OCI-LY3 (cell line): ENCODE measurements at regions not wholly inside any gene's neighbourhood (a gene's known extent, or its start where the extent isn't known, plus 50 kb on each side); places are given as distances from the start of the nearest gene placed in this dataset.

Experiments used
- H2AFZ ChIP-seq: fragments of 200-600, 300-600 bp; shearing (Covaris generic); 2 replicates; pipeline ENCODE4 v1.6.0; 2014; ENCODE audit warnings: antibody characterized with exemption, low read depth, low read length
- H3K27ac ChIP-seq: fragments of 200-600, 300-600 bp; sonication (generic); 2 replicates; pipeline ENCODE4 v1.5.1; 2014; ENCODE audit warnings: mild to moderate bottlenecking, low read length, moderate library complexity, mixed read lengths
- H3K27me3 ChIP-seq: fragments of 200-600, 300-600 bp; sonication (generic); 2 replicates; pipeline ENCODE4 v1.6.1; 2014; ENCODE audit warnings: low read depth, low read length, mixed read lengths
- H3K36me3 ChIP-seq: fragments of 200-600, 300-600 bp; sonication (generic); replicated peaks from 2 replicates; pipeline ENCODE3; 2014; ENCODE audit warnings: low read depth, low read length, mixed read lengths
- H3K4me1 ChIP-seq: fragments of 300-600, 200-600 bp; sonication (generic); 2 replicates; pipeline ENCODE4 v1.6.1; 2014; ENCODE audit warnings: low read length, mixed read lengths
- H3K4me2 ChIP-seq: fragments of 200-600, 300-600 bp; sonication (generic); 2 replicates; pipeline ENCODE4 v1.6.1; 2014; ENCODE audit warnings: low read length, mixed read lengths
- H3K4me3 ChIP-seq: fragments of 300-600, 200-600 bp; sonication (generic); 2 replicates; pipeline ENCODE4 v1.5.1; 2014; ENCODE audit warnings: antibody characterized with exemption, mild to moderate bottlenecking, low read length, moderate library complexity
- H3K79me2 ChIP-seq: fragments of 300-600, 200-600 bp; shearing (Covaris generic); 2 replicates; pipeline ENCODE4 v1.6.1; 2014; ENCODE audit warnings: mild to moderate bottlenecking, low read length, mixed read lengths
- H3K9ac ChIP-seq: fragments of 300-600, 200-600 bp; shearing (Covaris generic); 2 replicates; pipeline ENCODE4 v1.6.0; 2014; ENCODE audit warnings: mild to moderate bottlenecking, low read length, moderate library complexity
- H3K9me3 ChIP-seq: fragments of 200-600, 300-600 bp; shearing (Covaris generic); 2 replicates; pipeline ENCODE4 v1.6.1; 2014; ENCODE audit warnings: low read length, mixed read lengths; ENCODE audit not compliant: insufficient read depth
- H4K20me1 ChIP-seq: fragments of 200-600, 300-600 bp; sonication (generic); 2 replicates; pipeline ENCODE4 v1.6.1; 2016; ENCODE audit warnings: low read length, mixed read lengths; ENCODE audit not compliant: insufficient read depth
- CTCF ChIP-seq: fragments of 200-600, 300-600 bp; sonication (generic); IDR thresholded peaks from 2 replicates; pipeline ENCODE4 v1.5.1; 2014; ENCODE audit warnings: antibody characterized with exemption, low read length, low read depth
- EZH2phosphoT487 ChIP-seq: fragments of 200-600 bp; shearing (Covaris generic); IDR thresholded peaks from 2 replicates; pipeline ENCODE4 v1.6.1; 2018; ENCODE audit warnings: antibody characterized with exemption, mixed run types, low read depth

- Histone ChIP-seq H2AFZ (no peak overlapping the region), H4K20me1 (no peaks in the 10 kb centered on the region), H3K79me2 (no peaks in the 10 kb centered on the region), H3K4me3 (no peak overlapping the region), H3K4me2 (no peak overlapping the region), H3K27me3 (no peaks in the 10 kb centered on the region), H3K27ac (no peak overlapping the region), H3K36me3 (no peaks in the 10 kb centered on the region), H3K9ac (no peak overlapping the region), H3K9me3 (no peaks in the 10 kb centered on the region), H3K4me1 (no peaks in the 10 kb centered on the region)
- TF ChIP-seq CTCF (no peak), EZH2phosphoT487 (no peak)
Observed at GRCh38 chr21:31530897-31531705, 128.4 kb upstream of the SOD1 start.

GRCh38 chr21:31530364-31530763 is 129.1 kb upstream of the SOD1 start:
- Histone ChIP-seq H4K20me1 (no peaks in the 10 kb centered on the region), H3K4me3 (no peak overlapping the region), H3K27me3 (no peaks in the 10 kb centered on the region), H2AFZ (no peak overlapping the region), H3K4me1 (no peaks in the 10 kb centered on the region), H3K9ac (no peak overlapping the region), H3K27ac (no peak overlapping the region), H3K9me3 (no peaks in the 10 kb centered on the region), H3K4me2 (no peak overlapping the region), H3K36me3 (no peaks in the 10 kb centered on the region), H3K79me2 (no peaks in the 10 kb centered on the region)
- no peak for TF ChIP-seq EZH2phosphoT487
- no peak for TF ChIP-seq CTCF

GRCh38 chr21:31529406-31529805 is 130.1 kb upstream of the SOD1 start:
- no peak for TF ChIP-seq CTCF
- TF ChIP-seq EZH2phosphoT487 = no peak
- H3K4me3 ChIP-seq = no peak overlapping the region
- H3K9me3 ChIP-seq = no peaks in the 10 kb centered on the region
- no peaks in the 10 kb centered on the region for H3K79me2 ChIP-seq
- H3K9ac ChIP-seq = no peak overlapping the region
- no peaks in the 10 kb centered on the region for H3K36me3 ChIP-seq
- H3K4me1 ChIP-seq = no peaks in the 10 kb centered on the region
- no peaks in the 10 kb centered on the region for H4K20me1 ChIP-seq
- no peak overlapping the region for H3K27ac ChIP-seq
- no peak overlapping the region for H2AFZ ChIP-seq
- no peak overlapping the region for H3K4me2 ChIP-seq
- no peaks in the 10 kb centered on the region for H3K27me3 ChIP-seq

GRCh38 chr21:31526040-31526439 is 133.5 kb upstream of the SOD1 start:
- Histone ChIP-seq H3K4me1 (no peaks in the 10 kb centered on the region), H3K4me3 (no peak overlapping the region), H4K20me1 (no peaks in the 10 kb centered on the region), H3K27me3 (no peaks in the 10 kb centered on the region), H2AFZ (no peak overlapping the region), H3K27ac (no peak overlapping the region), H3K36me3 (no peaks in the 10 kb centered on the region), H3K9me3 (no peaks in the 10 kb centered on the region), H3K79me2 (no peaks in the 10 kb centered on the region), H3K4me2 (no peak overlapping the region), H3K9ac (no peak overlapping the region)
- TF ChIP-seq EZH2phosphoT487 (no peak), CTCF (no peak)
